Panc1 (cell line): ENCODE measurements at regions not wholly inside any gene's neighbourhood (a gene's known extent, or its start where the extent isn't known, plus 50 kb on each side); places are given as distances from the start of the nearest gene placed in this dataset.

Experiments
- ATAC-seq: fragments of 200-7000 bp; cut with Tn5 transposase; 2 replicates; pipeline ENCODE4 v1.9.1; 2020; ENCODE audit warnings: mild to moderate bottlenecking, moderate library complexity
- BruUV-seq: library from RNA; stranded (reverse); fragments of 400-500 nt; replicated peaks from 2 replicates; lab custom pipeline; 2021; lab: Mats Ljungman, UMichigan
- CTCF ChIA-PET: fragments of 300-600 bp; sonication (Branson Sonifier 250); formaldehyde crosslinking; loops from one replicate; lab custom pipeline; 2022; ENCODE audit warnings: antibody characterized with exemption; lab: Charles Lee
- POLR2A ChIA-PET: fragments of 300-600 bp; sonication (Branson Sonifier 250); formaldehyde crosslinking; loops from one replicate; lab custom pipeline; 2022; ENCODE audit warnings: antibody characterized with exemption; lab: Charles Lee
- DNase-seq: peaks from one replicate; pipeline ENCODE4 v3.0.0-alpha.2; 2010; ENCODE audit warnings: low read depth, low spot score
- H3K27ac ChIP-seq: 2 replicates; pipeline ENCODE4 v1.5.1; 2011; ENCODE audit warnings: mild to moderate bottlenecking, low read length, inconsistent platforms
- H3K27me3 ChIP-seq: fragments of 200-500 bp; sonication (Bioruptor generic); 2 replicates; pipeline ENCODE4 v1.6.0; 2014; ENCODE audit warnings: low read length, inconsistent platforms; ENCODE audit not compliant: control insufficient read depth, insufficient read depth
- H3K36me3 ChIP-seq: fragments of 200-500 bp; sonication (Bioruptor generic); 2 replicates; pipeline ENCODE4 v1.5.1; 2014; ENCODE audit warnings: inconsistent platforms, mild to moderate bottlenecking, low read length, moderate library complexity; ENCODE audit not compliant: control insufficient read depth, insufficient read depth
- H3K4me1 ChIP-seq: 2 replicates; pipeline ENCODE4 v1.5.1; 2011; ENCODE audit warnings: inconsistent platforms, mild to moderate bottlenecking, low read length, moderate library complexity; ENCODE audit not compliant: control insufficient read depth, insufficient read depth
- H3K4me3 ChIP-seq, 2 experiments: 2 replicates each; pipeline ENCODE4 v1.5.1; 2011 to 2012; ENCODE audit warnings: low read depth in 2 of 2, low read length in 2 of 2, mild to moderate bottlenecking in 2 of 2, inconsistent platforms in 1 of 2, moderate library complexity in 1 of 2
- H3K9me3 ChIP-seq: fragments of 200-500 bp; sonication (Bioruptor generic); 2 replicates; pipeline ENCODE4 v1.5.1; 2014; ENCODE audit warnings: low read depth, mild to moderate bottlenecking, inconsistent platforms, low read length, moderate library complexity; ENCODE audit not compliant: control insufficient read depth, insufficient read depth
- CTCF ChIP-seq: fragments of 450-650 bp; IDR thresholded peaks from 2 replicates; pipeline ENCODE4 v1.5.1; 2017; ENCODE audit warnings: mild to moderate bottlenecking
- POLR2AphosphoS5 ChIP-seq: IDR thresholded peaks from 2 replicates; pipeline ENCODE4 v1.6.1; 2012; ENCODE audit warnings: mild to moderate bottlenecking, low read depth, low read length, moderate library complexity
- REST ChIP-seq, 2 experiments: IDR thresholded peaks; 2 replicates each; pipeline ENCODE4 v1.6.1; 2011 to 2012; ENCODE audit warnings: low read depth in 2 of 2, control low read depth in 1 of 2, low read length in 1 of 2, mild to moderate bottlenecking in 1 of 2, moderate library complexity in 1 of 2; ENCODE audit not compliant: insufficient read depth in 1 of 2
- SIN3A ChIP-seq: IDR thresholded peaks from 2 replicates; pipeline ENCODE4 v1.6.1; 2012; ENCODE audit warnings: low read depth, mild to moderate bottlenecking, low read length, moderate library complexity, borderline replicate concordance; ENCODE audit not compliant: insufficient read depth
- TCF7L2 ChIP-seq: IDR thresholded peaks from 2 replicates; pipeline ENCODE4 v1.6.1; 2011; ENCODE audit warnings: mild to moderate bottlenecking, low read depth, low read length, inconsistent platforms
- in situ Hi-C: cut with HindIII; loops from 2 replicates; pipeline ENCODE4 v1.10.0; 2016; ENCODE audit warnings: low sequenced_read_pairs, low pct_unique_long_range_greater_than_20kb
- intact Hi-C: fragments of 100-400 bp; cut with micrococcal nuclease; formaldehyde crosslinking; loops from one replicate; pipeline ENCODE4 v1.10.0; 2022; ENCODE audit not compliant: unreplicated experiment

GRCh38 chr7:25326501-25327156 is 98.3 kb upstream of the NPVF start:
- no peak for DNase-seq
- no peaks in the 10 kb centered on the region for H3K4me1 ChIP-seq
- intact Hi-C loops (no loop called here), in situ Hi-C loops (no loop called here)
- ChIA-PET POLR2A (no interaction called here), CTCF (no interaction called here)
- H3K9me3 ChIP-seq, result no peaks in the 10 kb centered on the region
- no peak for TF ChIP-seq REST (IDR thresholded peaks at IDR 0.05; ENCODE audit: insufficient read depth in 1 of 2, low read depth in 2 of 2, low read length in 1 of 2)
- no peak for TF ChIP-seq POLR2AphosphoS5
- TF ChIP-seq TCF7L2, result no peak
- TF ChIP-seq CTCF, result no peak
- no peak for TF ChIP-seq SIN3A
- no peak overlapping the region for H3K4me3 ChIP-seq
- peaks cover 3% of the 10 kb centered on the region; the same call in 1 of the 2 replicates for H3K27me3 ChIP-seq
- no peaks in the 10 kb centered on the region for H3K36me3 ChIP-seq
- BruUV-seq, result no TSS peak
- H3K27ac ChIP-seq, result no peak overlapping the region
- no peak for ATAC-seq

GRCh38 chr7:25329815-25330214 is 101.5 kb upstream of the NPVF start:
- no TSS peak for BruUV-seq
- H3K27me3 ChIP-seq, result no peaks in the 10 kb centered on the region
- no peaks in the 10 kb centered on the region for H3K4me1 ChIP-seq
- ChIA-PET CTCF (no interaction called here), POLR2A (no interaction called here)
- DNase-seq (no peak), ATAC-seq (no peak)
- H3K27ac ChIP-seq, result no peak overlapping the region
- no peak overlapping the region for H3K4me3 ChIP-seq
- no peaks in the 10 kb centered on the region for H3K9me3 ChIP-seq
- in situ Hi-C loops (no loop called here), intact Hi-C loops (no loop called here)
- no peaks in the 10 kb centered on the region for H3K36me3 ChIP-seq
- TF ChIP-seq CTCF, result no peak
